ENCODE measurements at regions not wholly inside any gene's neighbourhood (a gene's known extent, or its start where the extent isn't known, plus 50 kb on each side); places are given as distances from the start of the nearest gene placed in this dataset.

DNA sequence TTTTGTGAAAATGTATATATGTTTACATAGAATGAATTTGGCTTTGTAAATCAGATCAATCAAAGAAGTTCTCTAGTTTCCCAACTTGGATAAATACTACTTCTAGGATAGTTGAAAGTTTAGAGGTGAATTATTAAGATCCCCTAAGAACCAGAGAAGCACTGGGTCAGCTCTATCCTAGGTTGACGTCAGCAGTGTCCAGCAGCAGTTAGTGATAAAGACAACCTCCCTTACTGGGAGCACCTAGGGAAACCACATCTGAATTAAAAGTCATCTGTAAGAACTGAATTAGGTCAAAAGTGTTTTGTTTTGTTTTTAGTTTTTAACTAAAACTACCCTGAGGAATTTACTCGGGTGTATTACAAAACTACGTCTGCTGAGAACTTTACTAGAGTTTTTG, 178.0 kb downstream of the POLR1F start:
- TF ChIP-seq CTCF (IDR thresholded peaks at IDR 0.05; ENCODE audit: borderline replicate concordance, extremely low read depth, low read length, poor library complexity, severe bottlenecking): no peak
- TF ChIP-seq EZH2 (IDR thresholded peaks at IDR 0.05; ENCODE audit: borderline replicate concordance, low read depth, low read length, severe bottlenecking): no peak
